Neural cell (in vitro differentiated cells): ENCODE measurements at regions not wholly inside any gene's neighbourhood (a gene's known extent, or its start where the extent isn't known, plus 50 kb on each side); places are given as distances from the start of the nearest gene placed in this dataset.

Experiments
- H2AFZ ChIP-seq: fragments of 200-600, 300-800 bp; sonication (generic), shearing (Covaris generic); 2 replicates; pipeline ENCODE4 v1.6.0; 2014; ENCODE audit warnings: low read depth, mild to moderate bottlenecking, antibody characterized with exemption, low read length, moderate library complexity
- H3F3A ChIP-seq: fragments of 200-600 bp; shearing (Covaris generic); 2 replicates; pipeline ENCODE4 v1.6.1; 2016; ENCODE audit warnings: mild to moderate bottlenecking, moderate library complexity, mixed read lengths, antibody characterized with exemption, low read length; ENCODE audit not compliant: insufficient read depth, poor library complexity, severe bottlenecking
- H3K27ac ChIP-seq: fragments of 200-600, 300-800 bp; sonication (generic), shearing (Covaris generic); 2 replicates; pipeline ENCODE4 v1.5.1; 2014; ENCODE audit warnings: mild to moderate bottlenecking, low read length, moderate library complexity
- H3K27me3 ChIP-seq: fragments of 300-800, 200-600 bp; sonication (generic), shearing (Covaris generic); 2 replicates; pipeline ENCODE4 v1.6.0; 2014; ENCODE audit warnings: mild to moderate bottlenecking, low read depth, low read length, moderate library complexity; ENCODE audit not compliant: insufficient read depth
- H3K36me3 ChIP-seq: fragments of 300-800, 200-600 bp; sonication (generic), shearing (Covaris generic); 2 replicates; pipeline ENCODE4 v1.5.1; 2014; ENCODE audit warnings: mild to moderate bottlenecking, antibody characterized with exemption, low read length, moderate library complexity; ENCODE audit not compliant: insufficient read depth
- H3K4me2 ChIP-seq: fragments of 300-800, 200-600 bp; sonication (generic), shearing (Covaris generic); 2 replicates; pipeline ENCODE4 v1.6.0; 2014; ENCODE audit warnings: mild to moderate bottlenecking, low read length
- H3K4me3 ChIP-seq: fragments of 300-800, 200-600 bp; sonication (generic), shearing (Covaris generic); 2 replicates; pipeline ENCODE4 v1.5.1; 2014; ENCODE audit warnings: mild to moderate bottlenecking, low read length, moderate library complexity
- H3K79me2 ChIP-seq: fragments of 200-600 bp; shearing (Covaris generic); replicated peaks from 2 replicates; pipeline ENCODE4 v1.6.0; 2014; ENCODE audit warnings: mild to moderate bottlenecking, low read length, moderate library complexity; ENCODE audit not compliant: insufficient read depth
- H3K9ac ChIP-seq: fragments of 300-800, 200-600 bp; sonication (generic), shearing (Covaris generic); 2 replicates; pipeline ENCODE4 v1.6.1; 2016; ENCODE audit warnings: mild to moderate bottlenecking, low read length, mixed read lengths
- H3K9me2 ChIP-seq: fragments of 200-600 bp; shearing (Covaris generic); 2 replicates; pipeline ENCODE4 v1.6.1; 2016; ENCODE audit warnings: mild to moderate bottlenecking, low read length, mixed read lengths; ENCODE audit not compliant: insufficient read depth
- H3K9me3 ChIP-seq: fragments of 200-600, 300-800 bp; sonication (generic), shearing (Covaris generic); 2 replicates; pipeline ENCODE4 v1.6.1; 2016; ENCODE audit warnings: mild to moderate bottlenecking, mixed run types, low read length, moderate library complexity, mixed read lengths
- H4K20me1 ChIP-seq: fragments of 200-600 bp; shearing (Covaris generic); 2 replicates; pipeline ENCODE4 v1.6.1; 2016; ENCODE audit warnings: mild to moderate bottlenecking, mixed run types; ENCODE audit not compliant: insufficient read depth
- CTCF ChIP-seq: fragments of 450-650 bp; IDR thresholded peaks from 2 replicates; pipeline ENCODE4 v1.5.1; 2014; ENCODE audit warnings: antibody characterized with exemption, mild to moderate bottlenecking, moderate library complexity; ENCODE audit not compliant: poor library complexity, severe bottlenecking
- EP300 ChIP-seq: fragments of 450-650 bp; conservative IDR thresholded peaks from 2 replicates; pipeline ENCODE4 v1.6.1; 2014; ENCODE audit warnings: antibody characterized with exemption, mild to moderate bottlenecking, moderate library complexity; ENCODE audit not compliant: poor library complexity, severe bottlenecking
- EZH2 ChIP-seq: fragments of 200-600, 300-800 bp; shearing (Covaris generic), sonication (generic); IDR thresholded peaks from 2 replicates; pipeline ENCODE4 v1.6.1; 2014; ENCODE audit warnings: antibody characterized with exemption, low read length, borderline replicate concordance, mild to moderate bottlenecking; ENCODE audit not compliant: insufficient read depth, poor library complexity, severe bottlenecking
- MXI1 ChIP-seq: fragments of 450-650 bp; conservative IDR thresholded peaks from 2 replicates; pipeline ENCODE4 v1.6.1; 2014; ENCODE audit warnings: antibody characterized with exemption, mild to moderate bottlenecking; ENCODE audit not compliant: poor library complexity, severe bottlenecking
- POLR2AphosphoS5 ChIP-seq: IDR thresholded peaks from 2 replicates; pipeline ENCODE4 v1.6.1; 2012
- RAD21 ChIP-seq: fragments of 450-650 bp; conservative IDR thresholded peaks from 2 replicates; pipeline ENCODE4 v1.6.1; 2014; ENCODE audit warnings: antibody characterized with exemption, mild to moderate bottlenecking, moderate library complexity
- SMC3 ChIP-seq: fragments of 450-650 bp; conservative IDR thresholded peaks from 2 replicates; pipeline ENCODE4 v1.6.1; 2014; ENCODE audit warnings: antibody characterized with exemption, mild to moderate bottlenecking, moderate library complexity; ENCODE audit not compliant: poor library complexity
- TAF1 ChIP-seq: IDR thresholded peaks from 2 replicates; pipeline ENCODE4 v1.6.1; 2012; ENCODE audit warnings: low read depth
- TF ChIP-seq, protein P1 (sequence below): IDR thresholded peaks from 2 replicates; pipeline ENCODE4 v1.6.1; 2012; ENCODE audit warnings: borderline replicate concordance

DNA sequence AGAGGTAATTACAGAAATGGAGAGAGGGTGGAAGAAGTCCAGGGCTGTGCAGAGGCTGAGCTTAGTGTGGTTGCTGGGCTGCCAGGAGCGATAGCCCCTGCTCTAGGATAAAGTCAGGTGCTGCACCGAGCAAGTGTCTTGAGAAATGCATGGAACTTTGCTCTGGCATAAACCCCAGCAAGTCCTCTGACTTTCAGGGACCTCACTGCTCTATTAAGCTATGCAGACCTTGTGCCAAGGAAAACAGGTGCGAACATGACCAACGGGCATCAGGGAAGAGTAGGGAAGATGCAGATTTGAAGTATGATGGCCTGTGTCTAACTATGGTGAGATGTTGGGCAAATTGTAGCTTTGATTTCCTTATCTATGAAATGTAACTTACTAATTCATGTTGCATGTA is 416.8 kb downstream of the NR2F2 start:
- no peaks in the 10 kb centered on the region for H4K20me1 ChIP-seq
- H3K4me3 ChIP-seq = no peak overlapping the region
- no peak overlapping the region for H3K4me2 ChIP-seq
- H3F3A ChIP-seq = no peaks in the 10 kb centered on the region
- peaks cover 3% of the 10 kb centered on the region for H3K9me3 ChIP-seq
- H3K9ac ChIP-seq = no peak overlapping the region
- H3K27me3 ChIP-seq = peaks cover 97% of the 10 kb centered on the region
- H2AFZ ChIP-seq = no peak overlapping the region
- H3K36me3 ChIP-seq = no peaks in the 10 kb centered on the region
- no peak overlapping the region for H3K27ac ChIP-seq
- no peak for TF ChIP-seq TAF1
- TF ChIP-seq EP300 = no peak
- no peak for TF ChIP-seq SMC3
- TF ChIP-seq EZH2 = no peak
- no peaks in the 10 kb centered on the region for H3K9me2 ChIP-seq
- H3K79me2 ChIP-seq = no peaks in the 10 kb centered on the region

GRCh38 chr15:96750361-96750760 is 419.9 kb downstream of the NR2F2 start:
- TF ChIP-seq RAD21 (no peak), MXI1 (no peak), SMC3 (no peak), POLR2AphosphoS5 (no peak), CTCF (no peak), EZH2 (no peak), TAF1 (no peak), EP300 (no peak)
- TF ChIP-seq, protein P1, sequence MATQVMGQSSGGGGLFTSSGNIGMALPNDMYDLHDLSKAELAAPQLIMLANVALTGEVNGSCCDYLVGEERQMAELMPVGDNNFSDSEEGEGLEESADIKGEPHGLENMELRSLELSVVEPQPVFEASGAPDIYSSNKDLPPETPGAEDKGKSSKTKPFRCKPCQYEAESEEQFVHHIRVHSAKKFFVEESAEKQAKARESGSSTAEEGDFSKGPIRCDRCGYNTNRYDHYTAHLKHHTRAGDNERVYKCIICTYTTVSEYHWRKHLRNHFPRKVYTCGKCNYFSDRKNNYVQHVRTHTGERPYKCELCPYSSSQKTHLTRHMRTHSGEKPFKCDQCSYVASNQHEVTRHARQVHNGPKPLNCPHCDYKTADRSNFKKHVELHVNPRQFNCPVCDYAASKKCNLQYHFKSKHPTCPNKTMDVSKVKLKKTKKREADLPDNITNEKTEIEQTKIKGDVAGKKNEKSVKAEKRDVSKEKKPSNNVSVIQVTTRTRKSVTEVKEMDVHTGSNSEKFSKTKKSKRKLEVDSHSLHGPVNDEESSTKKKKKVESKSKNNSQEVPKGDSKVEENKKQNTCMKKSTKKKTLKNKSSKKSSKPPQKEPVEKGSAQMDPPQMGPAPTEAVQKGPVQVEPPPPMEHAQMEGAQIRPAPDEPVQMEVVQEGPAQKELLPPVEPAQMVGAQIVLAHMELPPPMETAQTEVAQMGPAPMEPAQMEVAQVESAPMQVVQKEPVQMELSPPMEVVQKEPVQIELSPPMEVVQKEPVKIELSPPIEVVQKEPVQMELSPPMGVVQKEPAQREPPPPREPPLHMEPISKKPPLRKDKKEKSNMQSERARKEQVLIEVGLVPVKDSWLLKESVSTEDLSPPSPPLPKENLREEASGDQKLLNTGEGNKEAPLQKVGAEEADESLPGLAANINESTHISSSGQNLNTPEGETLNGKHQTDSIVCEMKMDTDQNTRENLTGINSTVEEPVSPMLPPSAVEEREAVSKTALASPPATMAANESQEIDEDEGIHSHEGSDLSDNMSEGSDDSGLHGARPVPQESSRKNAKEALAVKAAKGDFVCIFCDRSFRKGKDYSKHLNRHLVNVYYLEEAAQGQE = no peak
- Histone ChIP-seq H2AFZ (no peak overlapping the region), H3K27ac (no peak overlapping the region), H3K79me2 (no peaks in the 10 kb centered on the region), H3F3A (no peaks in the 10 kb centered on the region), H3K36me3 (no peaks in the 10 kb centered on the region), H4K20me1 (no peaks in the 10 kb centered on the region), H3K4me2 (no peak overlapping the region), H3K9ac (no peak overlapping the region), H3K9me2 (no peaks in the 10 kb centered on the region), H3K9me3 (peaks cover 8% of the 10 kb centered on the region), H3K27me3 (peaks cover 84% of the 10 kb centered on the region), H3K4me3 (no peak overlapping the region)

DNA sequence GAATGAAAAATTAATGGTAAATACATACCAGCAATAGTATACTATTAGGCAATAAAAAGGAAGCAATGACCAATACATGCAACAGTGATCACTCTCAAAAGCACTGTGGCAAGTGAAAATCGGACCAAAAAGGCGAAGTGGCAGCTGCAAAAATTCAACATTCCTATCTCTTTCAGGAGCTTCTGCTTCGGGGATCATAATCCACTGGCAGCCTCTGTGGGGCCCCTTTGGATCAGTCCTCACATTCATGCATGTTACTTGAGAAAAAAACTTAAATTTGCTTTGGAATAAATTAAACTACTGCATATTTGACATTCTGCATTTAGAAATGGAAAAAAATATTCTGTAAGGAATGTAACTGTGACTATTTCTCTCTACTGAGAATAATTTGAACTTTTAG is 425.6 kb downstream of the NR2F2 start:
- Histone ChIP-seq H3K4me2 (no peak overlapping the region), H3K4me3 (no peak overlapping the region), H3K9ac (no peak overlapping the region), H3K9me2 (no peaks in the 10 kb centered on the region), H3F3A (no peaks in the 10 kb centered on the region), H2AFZ (no peak overlapping the region), H4K20me1 (no peaks in the 10 kb centered on the region), H3K27ac (no peak overlapping the region), H3K79me2 (no peaks in the 10 kb centered on the region), H3K27me3 (peaks cover 51% of the 10 kb centered on the region), H3K36me3 (no peaks in the 10 kb centered on the region), H3K9me3 (peaks cover 8% of the 10 kb centered on the region)
- no peak for TF ChIP-seq TAF1
- no peak for TF ChIP-seq MXI1
- no peak for TF ChIP-seq EZH2
- TF ChIP-seq, protein P1 = no peak
- TF ChIP-seq RAD21 = no peak
- no peak for TF ChIP-seq POLR2AphosphoS5
- TF ChIP-seq SMC3 = no peak
- TF ChIP-seq EP300 = no peak
- no peak for TF ChIP-seq CTCF
